DOHH2 (cell line): ENCODE measurements at regions not wholly inside any gene's neighbourhood (a gene's known extent, or its start where the extent isn't known, plus 50 kb on each side); places are given as distances from the start of the nearest gene placed in this dataset.

Experiments
- EZH2phosphoT487 ChIP-seq: fragments of 200-600 bp; sonication (generic); IDR thresholded peaks from 2 replicates; pipeline ENCODE4 v1.6.1; 2017; ENCODE audit warnings: borderline replicate concordance, mild to moderate bottlenecking, antibody characterized with exemption, low read length, moderate library complexity, mixed read lengths
- TF ChIP-seq, protein P1 (sequence below): fragments of 200-600 bp; sonication (generic); IDR thresholded peaks from one replicate; pipeline ENCODE4 v1.5.1; 2014; ENCODE audit warnings: antibody characterized with exemption, mild to moderate bottlenecking, low read depth, low read length; ENCODE audit not compliant: poor library complexity, severe bottlenecking

DNA sequence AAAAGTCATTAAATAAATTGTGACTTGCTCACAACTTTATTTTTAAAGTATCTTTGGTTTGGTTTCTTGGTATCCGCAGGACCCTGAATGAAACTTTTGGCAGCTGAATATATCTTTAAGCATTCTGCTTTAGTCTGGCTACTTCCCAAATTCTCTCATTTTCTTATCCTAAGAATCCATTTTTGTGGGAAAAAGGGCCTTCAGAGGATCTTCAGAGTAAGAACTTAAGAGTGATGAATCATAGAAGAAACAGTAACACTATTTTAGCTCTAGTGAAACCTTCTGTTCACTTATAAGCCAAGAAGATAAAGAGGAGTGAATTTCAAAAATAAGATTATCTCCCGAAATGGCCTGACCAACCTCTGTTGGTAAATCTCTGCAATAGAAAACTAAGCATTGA lies 540.6 kb upstream of the MAGEB18 start:
- TF ChIP-seq, protein P1, sequence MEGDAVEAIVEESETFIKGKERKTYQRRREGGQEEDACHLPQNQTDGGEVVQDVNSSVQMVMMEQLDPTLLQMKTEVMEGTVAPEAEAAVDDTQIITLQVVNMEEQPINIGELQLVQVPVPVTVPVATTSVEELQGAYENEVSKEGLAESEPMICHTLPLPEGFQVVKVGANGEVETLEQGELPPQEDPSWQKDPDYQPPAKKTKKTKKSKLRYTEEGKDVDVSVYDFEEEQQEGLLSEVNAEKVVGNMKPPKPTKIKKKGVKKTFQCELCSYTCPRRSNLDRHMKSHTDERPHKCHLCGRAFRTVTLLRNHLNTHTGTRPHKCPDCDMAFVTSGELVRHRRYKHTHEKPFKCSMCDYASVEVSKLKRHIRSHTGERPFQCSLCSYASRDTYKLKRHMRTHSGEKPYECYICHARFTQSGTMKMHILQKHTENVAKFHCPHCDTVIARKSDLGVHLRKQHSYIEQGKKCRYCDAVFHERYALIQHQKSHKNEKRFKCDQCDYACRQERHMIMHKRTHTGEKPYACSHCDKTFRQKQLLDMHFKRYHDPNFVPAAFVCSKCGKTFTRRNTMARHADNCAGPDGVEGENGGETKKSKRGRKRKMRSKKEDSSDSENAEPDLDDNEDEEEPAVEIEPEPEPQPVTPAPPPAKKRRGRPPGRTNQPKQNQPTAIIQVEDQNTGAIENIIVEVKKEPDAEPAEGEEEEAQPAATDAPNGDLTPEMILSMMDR = no peak
- TF ChIP-seq EZH2phosphoT487 = no peak
